Ectodermal cell (in vitro differentiated cells): ENCODE measurements at regions not wholly inside any gene's neighbourhood (a gene's known extent, or its start where the extent isn't known, plus 50 kb on each side); places are given as distances from the start of the nearest gene placed in this dataset.

Experiments used
- H3K27ac ChIP-seq: 2 replicates; pipeline ENCODE4 v1.7.0; 2013; ENCODE audit warnings: mild to moderate bottlenecking, low read depth, low read length; ENCODE audit not compliant: insufficient read depth, poor library complexity, severe bottlenecking
- H3K27me3 ChIP-seq: 2 replicates; pipeline ENCODE4 v1.7.0; 2013; ENCODE audit warnings: mild to moderate bottlenecking, low read length; ENCODE audit not compliant: insufficient read depth, control insufficient read depth, poor library complexity, severe bottlenecking
- H3K36me3 ChIP-seq: one replicate; pipeline ENCODE4 v1.7.0; 2013; ENCODE audit warnings: low read length; ENCODE audit not compliant: control insufficient read depth, insufficient read depth
- H3K4me1 ChIP-seq: one replicate; pipeline ENCODE4 v1.7.0; 2013; ENCODE audit warnings: low read length; ENCODE audit not compliant: control insufficient read depth, insufficient read depth
- H3K4me3 ChIP-seq: 2 replicates; pipeline ENCODE4 v1.7.0; 2013; ENCODE audit warnings: low read depth, low read length, control low read depth; ENCODE audit not compliant: insufficient read depth
- H3K9me3 ChIP-seq: 2 replicates; pipeline ENCODE4 v1.7.0; 2013; ENCODE audit warnings: mild to moderate bottlenecking, low read length, moderate library complexity; ENCODE audit not compliant: control insufficient read depth
- WGBS, 2 experiments: methylation state at CpG; one replicate each; pipeline ENCODE4 v1.1.7; 2013; ENCODE audit warnings: missing lambda C conversion rate in 2 of 2; 5-methylcytosine and 5-hydroxymethylcytosine counted together

DNA sequence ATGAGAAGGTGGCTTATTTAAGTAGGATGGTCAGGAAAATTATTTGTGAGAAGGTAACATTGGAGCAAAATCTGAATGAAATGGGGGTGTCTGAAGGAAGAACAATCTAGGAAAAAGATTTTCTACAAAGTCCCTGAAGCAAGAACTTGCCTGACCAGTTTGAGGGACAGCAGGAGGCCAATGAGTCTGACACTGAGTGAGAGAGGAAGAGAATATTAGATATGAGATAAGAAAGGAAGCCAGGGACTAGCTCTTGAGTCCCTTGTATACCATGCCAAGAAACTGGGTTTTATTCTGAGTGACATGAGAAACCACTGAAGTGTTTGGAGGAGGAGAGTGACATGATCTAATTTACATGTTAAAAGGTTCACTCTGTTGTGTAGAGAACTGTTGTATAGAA, 1478.9 kb downstream of the RPA4 start:
- H3K27ac ChIP-seq = no peak overlapping the region
- H3K27me3 ChIP-seq = no peaks in the 10 kb centered on the region
- H3K4me1 ChIP-seq = no peaks in the 10 kb centered on the region
- H3K9me3 ChIP-seq = no peaks in the 10 kb centered on the region
- H3K36me3 ChIP-seq = no peaks in the 10 kb centered on the region
- no peak overlapping the region for H3K4me3 ChIP-seq

DNA sequence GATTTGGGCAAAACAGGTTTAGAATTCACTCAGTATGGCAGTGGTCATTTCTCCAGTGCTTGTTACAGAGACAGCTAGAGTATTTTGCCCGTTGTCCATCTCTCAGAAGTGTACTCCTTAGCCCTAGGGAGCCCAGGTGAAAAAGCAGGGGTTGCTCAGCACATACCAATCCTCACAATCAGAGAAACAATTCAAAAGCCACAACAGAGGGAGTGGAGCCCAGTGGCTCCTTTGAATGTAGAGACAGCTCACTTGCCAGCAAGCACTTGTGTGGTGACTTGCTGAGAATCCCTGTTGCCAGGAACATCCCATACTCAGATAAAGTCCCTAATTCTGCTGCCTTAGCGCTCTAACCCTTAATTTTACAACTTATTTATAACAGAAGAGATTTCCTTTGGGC, 1488.3 kb downstream of the RPA4 start:
- no peak overlapping the region for H3K4me3 ChIP-seq
- H3K36me3 ChIP-seq = no peaks in the 10 kb centered on the region
- no peaks in the 10 kb centered on the region for H3K27me3 ChIP-seq
- 0 to 26% methylated on average over 1 to 2 of the region's 2 CpGs for WGBS, 2 experiments
- H3K9me3 ChIP-seq = no peaks in the 10 kb centered on the region
- H3K4me1 ChIP-seq = no peaks in the 10 kb centered on the region
- H3K27ac ChIP-seq = no peak overlapping the region

DNA sequence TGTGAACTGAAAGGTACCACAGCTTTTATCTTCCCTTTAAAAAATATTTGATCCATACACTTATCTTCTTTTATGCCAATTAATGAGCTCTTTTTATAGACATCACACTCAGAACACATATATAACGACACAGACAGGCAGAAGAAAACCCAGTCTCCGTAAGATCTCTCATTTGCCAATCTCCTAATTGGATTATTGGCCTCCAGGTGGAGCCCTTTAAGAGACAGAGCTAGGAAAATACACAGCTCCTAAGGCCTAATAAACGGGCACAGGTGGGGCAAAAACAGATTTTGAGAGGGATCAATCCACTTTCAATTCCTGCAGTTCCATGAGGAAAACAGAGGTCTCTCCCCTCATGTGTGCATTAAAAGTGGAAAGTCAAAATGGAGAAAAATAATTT, 1495.4 kb downstream of the RPA4 start:
- Histone ChIP-seq H3K27me3 (no peaks in the 10 kb centered on the region), H3K4me3 (no peak overlapping the region), H3K27ac (no peak overlapping the region), H3K36me3 (no peaks in the 10 kb centered on the region), H3K4me1 (no peaks in the 10 kb centered on the region), H3K9me3 (no peaks in the 10 kb centered on the region)
- 83 to 100% methylated on average over 3 of the region's 3 CpGs for WGBS, 2 experiments

DNA sequence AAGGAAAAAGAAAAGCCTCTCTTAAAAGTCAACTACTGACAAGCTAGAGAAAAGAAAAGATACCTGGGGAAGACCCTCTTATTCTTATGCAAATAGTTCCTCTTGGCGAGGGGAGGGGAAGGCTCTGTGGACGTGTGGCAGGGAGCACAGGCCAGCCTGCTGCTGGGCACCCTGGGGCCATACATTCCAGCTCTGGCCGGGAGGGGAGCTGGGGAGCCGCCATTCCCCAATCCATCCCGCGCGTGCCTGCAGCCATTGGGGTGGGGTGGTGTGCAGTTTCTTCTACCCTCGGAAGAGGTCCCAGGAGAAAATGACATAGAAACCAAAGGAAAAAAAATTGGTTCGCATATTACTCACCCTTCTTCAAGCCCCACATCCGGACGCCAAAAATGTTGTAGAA, 1496.4 kb downstream of the RPA4 start:
- WGBS, 2 experiments = 41 to 52% methylated on average over 8 to 9 of the region's 11 CpGs
- Histone ChIP-seq H3K4me3 (no peak overlapping the region), H3K27ac (no peak overlapping the region), H3K27me3 (no peaks in the 10 kb centered on the region), H3K36me3 (no peaks in the 10 kb centered on the region), H3K4me1 (no peaks in the 10 kb centered on the region), H3K9me3 (no peaks in the 10 kb centered on the region)

DNA sequence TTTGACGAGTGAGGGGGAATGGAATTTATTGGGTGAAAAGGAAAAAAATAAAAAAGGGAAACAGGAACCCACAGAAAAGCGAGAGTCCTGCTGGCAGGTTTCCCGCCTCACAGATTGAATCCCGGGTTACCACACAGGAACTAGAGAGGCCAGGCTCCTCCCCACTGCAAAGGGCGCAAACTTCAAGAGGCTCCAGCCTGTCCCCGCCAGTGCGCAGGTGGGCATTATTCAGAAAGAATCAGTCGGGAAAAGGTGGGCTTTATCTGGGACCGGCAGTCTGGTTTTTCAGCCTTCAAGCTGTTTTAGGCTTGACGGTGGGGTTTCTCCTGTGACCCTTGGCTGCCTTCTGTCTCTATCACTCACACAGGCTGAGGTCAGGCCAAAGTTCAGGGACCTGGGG, 1496.8 kb downstream of the RPA4 start:
- Histone ChIP-seq H3K4me1 (no peaks in the 10 kb centered on the region), H3K27ac (no peak overlapping the region), H3K9me3 (no peaks in the 10 kb centered on the region), H3K4me3 (no peak overlapping the region), H3K36me3 (no peaks in the 10 kb centered on the region), H3K27me3 (no peaks in the 10 kb centered on the region)
- WGBS, 2 experiments = 77 to 81% methylated on average over 10 of the region's 10 CpGs

DNA sequence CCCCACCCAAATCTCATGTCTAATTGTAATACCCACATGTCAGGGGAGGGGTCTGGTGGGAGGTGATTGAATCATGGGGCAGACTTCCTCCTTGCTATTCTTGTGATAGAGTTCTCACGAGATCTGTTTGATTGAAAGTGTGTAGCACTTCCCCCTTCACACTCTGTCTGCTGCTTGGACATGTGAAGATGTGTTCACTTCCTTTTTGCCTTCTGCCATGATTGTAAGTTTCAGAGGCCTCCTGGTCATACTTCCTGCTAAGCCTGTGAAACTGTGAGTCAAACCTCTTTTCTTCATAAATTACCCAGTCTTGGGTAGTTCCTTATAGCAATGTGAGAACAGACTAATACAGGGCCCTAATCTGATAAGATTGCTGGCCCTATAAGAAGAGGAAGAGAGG, 1514.8 kb downstream of the RPA4 start:
- WGBS, 2 experiments = 90% methylated on average over 1 of the region's 1 CpG; no CpG with 5 or more reads in 1 of the 2 experiments
- Histone ChIP-seq H3K27ac (no peak overlapping the region), H3K9me3 (no peaks in the 10 kb centered on the region)

DNA sequence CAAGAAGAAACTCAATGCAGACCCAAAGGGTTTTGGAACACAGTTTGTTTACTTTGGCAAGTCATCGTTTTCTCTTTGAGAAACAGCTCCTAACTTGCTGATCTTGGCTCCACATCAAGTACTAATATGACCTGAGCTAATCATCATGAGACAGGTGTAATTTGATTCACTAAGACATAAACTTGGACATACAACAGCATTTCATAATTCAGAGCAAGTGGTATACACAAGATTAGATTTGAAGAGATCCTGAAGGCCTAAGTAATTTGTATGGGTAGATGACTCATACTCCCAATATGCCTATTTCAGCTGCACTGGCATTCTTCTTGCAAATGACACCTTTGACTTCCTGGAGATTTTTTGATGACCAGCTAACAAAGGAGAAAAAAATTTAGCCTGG, 1521.7 kb downstream of the RPA4 start:
- Histone ChIP-seq H3K27me3 (no peaks in the 10 kb centered on the region), H3K9me3 (no peaks in the 10 kb centered on the region), H3K4me3 (no peak overlapping the region), H3K27ac (no peak overlapping the region), H3K4me1 (no peaks in the 10 kb centered on the region), H3K36me3 (no peaks in the 10 kb centered on the region)
- WGBS, 2 experiments = 91 to 100% methylated on average over 1 of the region's 1 CpG

More for the DNA sequence above, 1514.8 kb downstream of the RPA4 start:
- Histone ChIP-seq H3K36me3 (no peaks in the 10 kb centered on the region), H3K4me1 (no peaks in the 10 kb centered on the region), H3K27me3 (no peaks in the 10 kb centered on the region), H3K4me3 (no peak overlapping the region)

DNA sequence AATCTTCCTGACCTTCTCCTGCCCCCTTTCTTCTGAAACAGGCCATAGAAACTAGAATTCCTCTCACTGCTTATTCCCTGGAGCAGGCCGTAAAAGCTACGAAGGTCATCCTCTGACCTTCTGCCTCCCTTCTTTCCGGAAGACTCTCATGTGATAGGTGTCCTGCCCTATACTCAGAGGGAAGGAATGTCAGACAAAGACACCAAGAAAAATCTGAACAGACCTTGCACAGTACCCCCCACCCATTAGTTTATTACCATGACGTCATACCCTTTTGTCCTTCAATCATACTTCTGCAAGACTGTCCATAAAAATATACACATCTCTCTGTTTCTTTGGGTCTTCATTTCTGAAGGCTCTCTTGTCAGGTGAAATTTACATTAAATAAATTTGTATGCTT, 1523.9 kb downstream of the RPA4 start:
- Histone ChIP-seq H3K9me3 (no peaks in the 10 kb centered on the region), H3K36me3 (no peaks in the 10 kb centered on the region), H3K27me3 (no peaks in the 10 kb centered on the region), H3K4me1 (no peaks in the 10 kb centered on the region), H3K4me3 (no peak overlapping the region), H3K27ac (no peak overlapping the region)
- 88 to 94% methylated on average over 4 of the region's 4 CpGs for WGBS, 2 experiments

DNA sequence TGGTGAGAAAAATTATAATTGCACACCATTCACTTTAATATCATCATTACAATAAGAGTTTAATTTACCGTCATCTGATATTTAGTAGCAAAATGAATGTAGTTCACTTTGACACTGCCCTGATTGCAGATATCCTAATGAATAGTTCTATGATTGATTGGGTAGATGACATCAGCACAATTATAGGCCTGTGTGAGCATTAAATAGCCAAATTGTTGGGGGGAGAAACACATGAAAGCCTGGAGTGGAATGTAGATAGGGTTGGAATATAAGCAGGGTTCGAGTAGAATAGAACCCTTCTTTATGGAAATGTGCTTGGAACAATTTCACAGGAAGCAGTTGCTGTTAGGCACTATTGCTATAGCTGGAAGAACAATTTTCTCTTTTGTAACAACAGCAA, 1526.2 kb downstream of the RPA4 start:
- no peaks in the 10 kb centered on the region for H3K4me1 ChIP-seq
- H3K9me3 ChIP-seq = no peaks in the 10 kb centered on the region
- 87 to 100% methylated on average over 1 to 2 of the region's 2 CpGs for WGBS, 2 experiments
- H3K36me3 ChIP-seq = no peaks in the 10 kb centered on the region
- H3K4me3 ChIP-seq = no peak overlapping the region
- no peaks in the 10 kb centered on the region for H3K27me3 ChIP-seq
- H3K27ac ChIP-seq = no peak overlapping the region

DNA sequence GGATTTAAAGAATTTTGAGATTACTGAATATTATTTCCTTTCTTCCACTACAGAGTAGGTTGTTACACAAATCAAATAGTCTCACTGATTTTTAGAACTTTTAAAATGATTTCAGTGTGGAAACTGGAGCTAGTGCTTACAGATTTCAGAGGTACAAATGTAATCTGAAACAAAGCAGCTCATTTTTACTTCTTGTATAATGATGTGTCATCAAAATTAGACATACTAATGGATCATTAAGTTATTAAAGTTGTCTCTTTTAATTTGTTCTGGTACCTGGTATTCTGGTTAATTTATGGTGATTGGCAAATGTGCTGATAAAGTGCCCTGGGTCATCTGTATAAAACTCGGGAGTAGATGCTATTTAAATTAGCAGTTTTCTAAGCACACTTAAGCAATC, 1528.3 kb downstream of the RPA4 start:
- H3K36me3 ChIP-seq = no peaks in the 10 kb centered on the region
- 91% methylated on average over 1 of the region's 1 CpG; no CpG with 5 or more reads in 1 of the 2 experiments for WGBS, 2 experiments

DNA sequence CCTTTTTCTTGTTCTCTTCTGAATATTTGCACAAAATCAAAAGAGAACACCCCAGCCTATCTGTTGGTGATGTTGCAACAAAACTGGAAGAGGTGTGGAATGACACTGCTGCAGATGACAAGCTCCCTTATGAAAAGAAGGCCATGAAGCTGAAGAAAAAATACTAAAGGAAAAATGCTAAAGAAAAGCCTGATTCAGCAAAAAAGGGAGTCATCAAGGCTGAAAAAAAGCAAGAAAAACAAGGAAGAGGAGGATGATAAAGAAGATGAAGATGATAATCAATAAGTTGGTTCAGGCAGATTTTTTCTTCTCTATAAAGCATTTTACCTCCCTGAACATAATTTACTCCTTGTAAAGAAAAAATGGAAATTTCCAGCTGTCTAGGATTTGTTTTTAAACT, 1538.8 kb downstream of the RPA4 start:
- Histone ChIP-seq H3K36me3 (no peaks in the 10 kb centered on the region), H3K9me3 (no peaks in the 10 kb centered on the region), H3K27ac (no peak overlapping the region), H3K4me1 (no peaks in the 10 kb centered on the region), H3K4me3 (no peak overlapping the region), H3K27me3 (no peaks in the 10 kb centered on the region)

More for the DNA sequence above, 1528.3 kb downstream of the RPA4 start:
- H3K27me3 ChIP-seq = no peaks in the 10 kb centered on the region
- no peak overlapping the region for H3K4me3 ChIP-seq
- no peaks in the 10 kb centered on the region for H3K9me3 ChIP-seq
- no peak overlapping the region for H3K27ac ChIP-seq
- H3K4me1 ChIP-seq = no peaks in the 10 kb centered on the region
